ENCODE measurements at regions not wholly inside any gene's neighbourhood (a gene's known extent, or its start where the extent isn't known, plus 50 kb on each side); places are given as distances from the start of the nearest gene placed in this dataset.

DNA sequence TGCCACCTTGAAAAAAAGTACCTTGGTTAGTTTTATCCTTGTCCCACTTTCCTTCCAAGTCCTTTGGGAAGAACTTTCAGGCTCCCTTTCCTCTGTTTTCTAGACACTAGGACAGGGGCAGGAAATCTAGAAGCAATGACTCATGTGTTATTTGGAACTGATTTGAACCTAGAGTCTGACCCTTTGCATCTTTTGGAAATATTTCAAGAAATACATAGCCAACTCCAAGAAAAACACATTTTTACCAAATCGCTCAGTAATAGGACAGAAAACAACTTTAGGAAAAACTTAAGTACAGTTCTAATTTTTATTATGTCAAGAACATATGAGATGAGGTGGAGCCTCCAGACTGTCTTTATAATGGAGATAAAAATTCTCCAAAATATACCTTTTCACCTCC, 292.4 kb downstream of the PTBP2 start:
- Histone ChIP-seq H3K27ac (ENCODE audit: low read depth in 1 of 2, low read length in 1 of 2) (no peak overlapping the region), H3K9me3 (ENCODE audit: control insufficient read depth in 4 of 4, insufficient read depth in 3 of 4, low read length in 3 of 4) (no peaks in the 10 kb centered on the region), H3K36me3 (ENCODE audit: control insufficient read depth in 4 of 4, insufficient read depth in 4 of 4, low read length in 4 of 4) (no peaks in the 10 kb centered on the region), H3K9ac (ENCODE audit: insufficient read depth in 1 of 2, low read length in 2 of 2) (no peak overlapping the region), H3K27me3 (ENCODE audit: control insufficient read depth in 3 of 3, insufficient read depth in 3 of 3, low read length in 2 of 3) (no peaks in the 10 kb centered on the region), H3K4me3 (no peak overlapping the region), H3K4me1 (ENCODE audit: control insufficient read depth in 5 of 5, insufficient read depth in 5 of 5, low read length in 5 of 5) (no peaks in the 10 kb centered on the region)
- ATAC-seq (ENCODE audit: insufficient read depth, low FRiP score) (no peak), DNase-seq (no peak)
- TF ChIP-seq, protein P1, sequence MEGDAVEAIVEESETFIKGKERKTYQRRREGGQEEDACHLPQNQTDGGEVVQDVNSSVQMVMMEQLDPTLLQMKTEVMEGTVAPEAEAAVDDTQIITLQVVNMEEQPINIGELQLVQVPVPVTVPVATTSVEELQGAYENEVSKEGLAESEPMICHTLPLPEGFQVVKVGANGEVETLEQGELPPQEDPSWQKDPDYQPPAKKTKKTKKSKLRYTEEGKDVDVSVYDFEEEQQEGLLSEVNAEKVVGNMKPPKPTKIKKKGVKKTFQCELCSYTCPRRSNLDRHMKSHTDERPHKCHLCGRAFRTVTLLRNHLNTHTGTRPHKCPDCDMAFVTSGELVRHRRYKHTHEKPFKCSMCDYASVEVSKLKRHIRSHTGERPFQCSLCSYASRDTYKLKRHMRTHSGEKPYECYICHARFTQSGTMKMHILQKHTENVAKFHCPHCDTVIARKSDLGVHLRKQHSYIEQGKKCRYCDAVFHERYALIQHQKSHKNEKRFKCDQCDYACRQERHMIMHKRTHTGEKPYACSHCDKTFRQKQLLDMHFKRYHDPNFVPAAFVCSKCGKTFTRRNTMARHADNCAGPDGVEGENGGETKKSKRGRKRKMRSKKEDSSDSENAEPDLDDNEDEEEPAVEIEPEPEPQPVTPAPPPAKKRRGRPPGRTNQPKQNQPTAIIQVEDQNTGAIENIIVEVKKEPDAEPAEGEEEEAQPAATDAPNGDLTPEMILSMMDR (IDR thresholded peaks at IDR 0.05; ENCODE audit: control extremely low read depth, extremely low read depth) = no peak
- WGBS, 2 donors = 77 to 88% methylated on average over 1 of the region's 1 CpG

DNA sequence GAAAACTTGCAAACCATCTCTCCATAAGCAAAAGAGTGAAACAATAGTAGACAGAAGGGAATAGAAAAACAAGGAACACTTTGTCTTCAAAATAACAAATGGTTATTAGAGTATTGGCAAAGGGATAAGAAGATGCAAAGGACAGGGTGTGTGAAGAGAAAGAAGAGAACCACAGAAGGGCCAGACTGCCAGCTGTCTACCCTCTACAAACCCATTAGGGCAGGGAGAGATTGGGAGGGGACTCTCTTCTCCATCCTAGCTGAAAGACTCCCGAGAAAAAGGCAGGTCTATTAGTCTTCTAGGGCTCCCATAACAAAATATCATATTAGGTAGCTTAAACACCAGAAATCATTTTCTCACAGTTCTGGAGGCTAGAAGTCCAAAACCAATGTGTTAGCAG, 292.8 kb downstream of the PTBP2 start:
- DNase-seq = no peak
- Histone ChIP-seq H3K4me1 (ENCODE audit: control insufficient read depth in 5 of 5, insufficient read depth in 5 of 5, low read length in 5 of 5) (no peaks in the 10 kb centered on the region), H3K4me3 (no peak overlapping the region), H3K27ac (ENCODE audit: low read depth in 1 of 2, low read length in 1 of 2) (no peak overlapping the region), H3K27me3 (ENCODE audit: control insufficient read depth in 3 of 3, insufficient read depth in 3 of 3, low read length in 2 of 3) (no peaks in the 10 kb centered on the region), H3K9ac (ENCODE audit: insufficient read depth in 1 of 2, low read length in 2 of 2) (no peak overlapping the region), H3K9me3 (ENCODE audit: control insufficient read depth in 4 of 4, insufficient read depth in 3 of 4, low read length in 3 of 4) (no peaks in the 10 kb centered on the region), H3K36me3 (ENCODE audit: control insufficient read depth in 4 of 4, insufficient read depth in 4 of 4, low read length in 4 of 4) (no peaks in the 10 kb centered on the region)
- 88 to 100% methylated on average over 1 of the region's 1 CpG for WGBS, 2 donors
- ATAC-seq (ENCODE audit: insufficient read depth, low FRiP score) = no peak
- TF ChIP-seq, protein P1 (IDR thresholded peaks at IDR 0.05; ENCODE audit: control extremely low read depth, extremely low read depth) = no peak

DNA sequence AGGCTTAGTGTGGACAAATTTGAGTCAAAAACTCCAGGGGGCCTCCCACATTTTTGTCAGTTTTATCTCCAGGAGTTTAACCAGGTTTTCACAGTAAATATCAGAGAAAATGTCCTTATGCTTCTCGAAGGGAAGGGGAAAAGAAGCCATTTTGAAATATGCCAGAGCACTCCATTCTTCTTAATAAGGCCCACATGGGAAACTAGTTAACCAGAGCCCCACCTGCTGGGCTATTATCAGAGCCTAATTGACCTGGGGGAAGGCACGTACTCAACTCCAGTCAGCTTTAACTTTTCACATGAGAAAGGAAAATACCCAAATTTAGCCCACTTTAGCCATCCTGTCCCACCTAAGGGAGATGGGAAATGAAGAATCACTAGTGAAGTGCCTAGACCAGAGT, 296.3 kb downstream of the PTBP2 start:
- H3K9ac ChIP-seq (ENCODE audit: insufficient read depth in 1 of 2, low read length in 2 of 2) = no peak overlapping the region
- H3K36me3 ChIP-seq (ENCODE audit: control insufficient read depth in 4 of 4, insufficient read depth in 4 of 4, low read length in 4 of 4) = no peaks in the 10 kb centered on the region
- ATAC-seq (ENCODE audit: insufficient read depth, low FRiP score) (no peak), DNase-seq (no peak)
- no peak overlapping the region for H3K4me3 ChIP-seq
- no peaks in the 10 kb centered on the region for H3K9me3 ChIP-seq (ENCODE audit: control insufficient read depth in 4 of 4, insufficient read depth in 3 of 4, low read length in 3 of 4)
- H3K27ac ChIP-seq (ENCODE audit: low read depth in 1 of 2, low read length in 1 of 2) = no peak overlapping the region
- no peaks in the 10 kb centered on the region for H3K27me3 ChIP-seq (ENCODE audit: control insufficient read depth in 3 of 3, insufficient read depth in 3 of 3, low read length in 2 of 3)
- TF ChIP-seq, protein P1 (IDR thresholded peaks at IDR 0.05; ENCODE audit: control extremely low read depth, extremely low read depth) = no peak
- no peaks in the 10 kb centered on the region for H3K4me1 ChIP-seq (ENCODE audit: control insufficient read depth in 5 of 5, insufficient read depth in 5 of 5, low read length in 5 of 5)
- WGBS, 2 donors = 68 to 73% methylated on average over 2 of the region's 2 CpGs

Data from lung (tissue), 11 donors.